Fibroblast of lung (primary cell): ENCODE measurements at regions not wholly inside any gene's neighbourhood (a gene's known extent, or its start where the extent isn't known, plus 50 kb on each side); places are given as distances from the start of the nearest gene placed in this dataset.
A peak's percentile ranks its signal among the peaks of the same experiment; 100 is the strongest.

Experiments
- DNase-seq, 2 donors: peaks; one replicate each; pipeline versions ENCODE4 v3.0.0 to v3.0.0-alpha.2; 2010; ENCODE audit warnings: low read depth in 2 of 2
- H2AFZ ChIP-seq: 2 replicates; pipeline ENCODE4 v1.5.1; 2012; ENCODE audit warnings: low read length, control low read depth, inconsistent platforms
- H3K27ac ChIP-seq: 2 replicates; pipeline ENCODE4 v1.5.1; 2011; ENCODE audit warnings: low read length, control low read depth; ENCODE audit not compliant: insufficient read depth
- H3K27me3 ChIP-seq: 2 replicates; pipeline ENCODE4 v1.5.1; 2011; ENCODE audit warnings: mild to moderate bottlenecking, low read length; ENCODE audit not compliant: control insufficient read depth, insufficient read depth
- H3K36me3 ChIP-seq: 2 replicates; pipeline ENCODE4 v1.5.1; 2011; ENCODE audit warnings: low read length; ENCODE audit not compliant: control insufficient read depth, insufficient read depth
- H3K4me1 ChIP-seq: 2 replicates; pipeline ENCODE4 v1.5.1; 2011; ENCODE audit warnings: low read length; ENCODE audit not compliant: control insufficient read depth, insufficient read depth; ENCODE audit errors: extremely low read depth
- H3K4me2 ChIP-seq: 2 replicates; pipeline ENCODE4 v1.5.1; 2011; ENCODE audit warnings: low read length, control low read depth; ENCODE audit not compliant: insufficient read depth; ENCODE audit errors: extremely low read depth
- H3K4me3 ChIP-seq, 4 experiments: fragments of 200-600 bp in 1 of 4; sonication (generic) in 1 of 4; replicated peaks in 1 of 4; 2 replicates each; pipeline ENCODE4 v1.5.1; 2011 to 2016; ENCODE audit warnings: low read length in 4 of 4, low read depth in 3 of 4, mild to moderate bottlenecking in 3 of 4, control low read depth in 2 of 4, inconsistent platforms in 1 of 4, mixed read lengths in 1 of 4; ENCODE audit not compliant: insufficient read depth in 1 of 4; ENCODE audit errors: control extremely low read depth in 1 of 4
- H3K79me2 ChIP-seq: 2 replicates; pipeline ENCODE4 v1.5.1; 2012; ENCODE audit warnings: mild to moderate bottlenecking, low read length, inconsistent platforms; ENCODE audit not compliant: control insufficient read depth, insufficient read depth
- H3K9ac ChIP-seq: 2 replicates; pipeline ENCODE4 v1.5.1; 2011; ENCODE audit warnings: mild to moderate bottlenecking, low read length, control low read depth; ENCODE audit not compliant: insufficient read depth
- H3K9me3 ChIP-seq: 2 replicates; pipeline ENCODE4 v1.5.1; 2012; ENCODE audit warnings: low read depth, low read length; ENCODE audit not compliant: control insufficient read depth, insufficient read depth
- H4K20me1 ChIP-seq: 2 replicates; pipeline ENCODE4 v1.5.1; 2011; ENCODE audit warnings: low read length; ENCODE audit not compliant: control insufficient read depth, insufficient read depth; ENCODE audit errors: extremely low read depth
- CTCF ChIP-seq, 2 donors: IDR thresholded peaks in 1 of 2; conservative IDR thresholded peaks in 1 of 2; 1 replicate in 1 of 2; 2 replicates in 1 of 2; pipeline ENCODE4 v1.5.1; 2011 to 2012; ENCODE audit warnings: low read length in 2 of 2, control low read depth in 1 of 2, inconsistent platforms in 1 of 2, low read depth in 1 of 2, mild to moderate bottlenecking in 1 of 2
- EZH2 ChIP-seq: IDR thresholded peaks from 2 replicates; pipeline ENCODE4 v1.5.1; 2012; ENCODE audit warnings: low read length, control low read depth, mild to moderate bottlenecking; ENCODE audit errors: missing control alignments

GRCh38 chr3:107204121-107204520 lies 173.1 kb upstream of the CCDC54 start:
- Histone ChIP-seq H4K20me1 (no peaks in the 10 kb centered on the region), H3K27ac (no peak overlapping the region), H3K4me3 (no peak overlapping the region), H3K9me3 (no peaks in the 10 kb centered on the region), H3K4me2 (no peak overlapping the region), H3K4me1 (peaks cover 18% of the 10 kb centered on the region), H3K27me3 (no peaks in the 10 kb centered on the region), H3K79me2 (no peaks in the 10 kb centered on the region), H3K36me3 (no peaks in the 10 kb centered on the region), H3K9ac (no peak overlapping the region), H2AFZ (no peak overlapping the region)
- no peak for DNase-seq
- TF ChIP-seq CTCF (conservative IDR thresholded peaks at IDR 0.05 in 1 of 2, IDR thresholded peaks at IDR 0.05 in 1 of 2; ENCODE audit: low read depth in 1 of 2, low read length in 2 of 2), result no peak
- TF ChIP-seq EZH2, result no peak

- peaks cover 26% of the 10 kb centered on the region for H3K4me1 ChIP-seq
- H3K9me3 ChIP-seq, result no peaks in the 10 kb centered on the region
- no peak overlapping the region for H3K4me3 ChIP-seq
- no peaks in the 10 kb centered on the region for H4K20me1 ChIP-seq
- DNase-seq, result no peak
- no peaks in the 10 kb centered on the region for H3K79me2 ChIP-seq
- no peak overlapping the region for H3K27ac ChIP-seq
- no peak for TF ChIP-seq EZH2
- TF ChIP-seq CTCF (conservative IDR thresholded peaks at IDR 0.05 in 1 of 2, IDR thresholded peaks at IDR 0.05 in 1 of 2; ENCODE audit: low read depth in 1 of 2, low read length in 2 of 2), result no peak
- no peak overlapping the region for H3K4me2 ChIP-seq
- no peaks in the 10 kb centered on the region for H3K27me3 ChIP-seq
- H3K9ac ChIP-seq, result no peak overlapping the region
- H2AFZ ChIP-seq, result no peak overlapping the region
- H3K36me3 ChIP-seq, result no peaks in the 10 kb centered on the region
Measured at GRCh38 chr3:107205358-107205757, 171.9 kb upstream of the CCDC54 start.

- no peaks in the 10 kb centered on the region for H3K36me3 ChIP-seq
- H2AFZ ChIP-seq, result no peak overlapping the region
- no peak overlapping the region for H3K27ac ChIP-seq
- TF ChIP-seq CTCF (conservative IDR thresholded peaks at IDR 0.05 in 1 of 2, IDR thresholded peaks at IDR 0.05 in 1 of 2; ENCODE audit: low read depth in 1 of 2, low read length in 2 of 2), result peak; percentile 65 to 72
- TF ChIP-seq EZH2, result no peak
- H3K4me1 ChIP-seq, result peaks cover 26% of the 10 kb centered on the region
- H4K20me1 ChIP-seq, result no peaks in the 10 kb centered on the region
- H3K79me2 ChIP-seq, result no peaks in the 10 kb centered on the region
- no peaks in the 10 kb centered on the region for H3K9me3 ChIP-seq
- H3K27me3 ChIP-seq, result no peaks in the 10 kb centered on the region
- H3K4me3 ChIP-seq, result no peak overlapping the region
- no peak overlapping the region for H3K4me2 ChIP-seq
- peak; percentile 41 to 83 for DNase-seq
- H3K9ac ChIP-seq, result no peak overlapping the region
Measured at GRCh38 chr3:107206141-107206540, 171.1 kb upstream of the CCDC54 start.
